ENCODE measurements at regions not wholly inside any gene's neighbourhood (a gene's known extent, or its start where the extent isn't known, plus 50 kb on each side); places are given as distances from the start of the nearest gene placed in this dataset.
"Not testable (repeated sequence)": the region's sequence is repeated elsewhere in the genome, so short reads cannot be mapped to it uniquely, and the experiment has no call there.

DNA sequence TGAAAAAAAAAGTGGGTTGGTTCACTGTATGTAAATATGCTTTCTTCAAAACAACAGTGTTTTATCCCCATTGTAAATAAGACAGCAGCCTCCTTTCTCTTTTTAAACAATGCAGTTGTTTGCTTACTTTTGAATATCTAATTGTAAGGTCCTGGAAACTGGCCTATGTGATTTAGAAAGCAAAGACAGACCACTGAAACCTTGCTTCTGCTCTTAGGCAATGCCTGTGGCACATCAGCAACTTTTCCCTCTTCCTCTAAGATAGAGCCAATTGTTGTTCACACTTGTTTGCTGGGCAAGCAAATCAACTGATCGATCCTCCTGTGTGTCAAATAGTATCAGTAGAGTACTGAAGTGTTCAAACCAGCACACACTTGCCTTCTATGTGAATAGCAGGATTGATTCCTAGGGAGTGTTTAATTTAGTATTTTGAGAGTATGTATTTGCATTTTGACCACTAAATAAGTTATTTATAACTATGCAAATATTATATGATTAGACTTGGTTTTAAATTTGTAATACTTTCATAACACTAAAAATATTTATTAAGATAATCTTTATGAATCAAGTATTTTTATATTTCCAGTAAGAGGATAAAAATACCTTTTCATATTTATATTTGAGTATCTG is 55.4 kb upstream of the GRPR start:
- no peak for DNase-seq

DNA sequence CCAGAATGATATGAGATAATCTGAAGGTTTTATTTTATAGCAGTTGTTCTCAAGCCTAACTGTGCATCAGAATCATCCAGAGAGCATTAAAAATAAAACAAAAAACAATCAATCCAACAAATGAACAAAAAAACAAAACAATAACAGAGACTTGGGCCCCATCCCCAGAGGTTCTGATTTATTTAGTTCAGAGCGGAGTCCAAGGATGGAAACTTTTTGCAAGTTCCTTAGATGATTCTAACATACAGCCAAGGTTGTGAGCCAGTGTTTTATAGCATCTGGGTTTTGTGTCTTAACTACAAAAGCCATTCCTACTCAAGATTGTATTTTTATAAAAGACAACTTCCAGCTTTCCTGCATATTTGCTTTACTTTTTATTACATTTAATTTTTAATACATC is 59.4 kb upstream of the GRPR start:
- no peak for DNase-seq

DNA sequence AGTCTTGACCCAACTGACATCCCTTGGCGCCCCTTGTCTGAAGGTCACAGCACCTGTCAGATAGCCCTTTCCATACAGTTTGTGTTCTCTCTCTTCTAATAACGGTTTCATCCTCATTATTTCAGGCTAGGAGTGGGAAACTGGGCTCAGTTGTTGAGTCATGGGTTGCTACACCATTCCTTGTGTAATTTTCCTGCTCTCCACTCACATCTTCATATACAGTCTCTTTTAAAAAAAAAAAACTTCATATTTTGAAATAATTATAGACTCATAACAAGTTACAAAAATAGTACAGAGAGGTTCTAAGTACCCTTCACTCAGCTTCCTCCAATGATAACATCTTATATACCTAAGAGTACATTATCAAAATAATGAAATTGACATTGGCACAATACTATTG is 60.2 kb upstream of the GRPR start:
- DNase-seq: no peak

DNA sequence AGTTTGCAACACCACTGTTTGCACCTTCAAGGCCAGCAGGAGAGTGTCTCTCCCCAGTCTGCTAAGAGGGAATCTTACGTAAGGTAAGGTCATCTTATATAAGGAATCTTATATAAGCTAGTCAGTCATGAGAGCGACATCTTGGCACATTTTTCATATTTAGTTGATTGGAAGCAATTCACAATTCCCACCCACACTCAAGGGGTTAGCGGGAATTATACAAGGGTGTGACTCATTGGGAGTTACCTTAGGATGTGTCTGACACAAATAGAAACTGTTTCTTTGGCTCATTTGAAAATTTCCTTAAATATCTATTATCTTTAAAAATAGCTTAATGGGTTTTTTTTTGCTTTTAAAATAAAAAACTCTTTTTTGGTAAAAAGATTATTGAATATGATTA is 62.1 kb upstream of the GRPR start:
- DNase-seq: no peak

DNA sequence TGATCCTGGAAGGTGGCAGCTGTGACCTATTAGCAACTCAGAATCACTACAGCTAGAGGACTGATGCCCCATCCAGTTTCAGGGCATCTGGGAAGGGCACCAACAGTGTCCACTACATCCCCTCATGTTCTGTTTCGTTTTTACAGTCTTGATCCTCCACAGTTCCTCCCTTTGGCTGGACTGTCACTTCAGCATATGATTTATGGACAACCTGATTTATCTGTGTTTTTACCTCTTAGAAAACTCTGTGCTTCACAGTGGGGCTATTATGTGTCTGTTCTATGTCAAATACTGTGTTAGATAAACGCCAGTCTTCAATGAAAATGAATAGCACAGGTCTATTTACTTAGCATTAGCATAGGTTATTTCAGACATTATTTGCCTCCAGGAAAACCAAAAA is 63.1 kb upstream of the GRPR start:
- no peak for DNase-seq

DNA sequence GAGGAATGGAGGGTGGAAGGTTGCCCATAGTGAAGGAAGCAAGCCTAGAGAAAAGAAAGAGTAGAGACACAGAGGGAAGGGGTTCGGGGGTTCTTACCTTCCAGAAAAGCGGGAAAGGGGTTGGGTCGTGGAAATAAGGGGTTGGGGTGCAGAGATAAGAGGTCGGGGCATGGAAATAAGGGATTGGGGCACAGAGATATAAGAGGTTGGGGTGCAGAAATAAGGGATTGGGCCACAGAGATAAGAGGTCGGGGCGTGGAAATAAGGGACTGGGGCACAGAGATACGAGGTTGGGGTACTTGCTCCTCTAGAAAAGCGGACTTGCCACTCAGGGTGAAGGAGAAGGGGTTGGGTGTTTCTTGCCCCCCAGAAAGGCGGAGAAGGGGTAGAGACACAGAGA is 74.2 kb upstream of the GRPR start:
- not testable (repeated sequence) for DNase-seq

DNA sequence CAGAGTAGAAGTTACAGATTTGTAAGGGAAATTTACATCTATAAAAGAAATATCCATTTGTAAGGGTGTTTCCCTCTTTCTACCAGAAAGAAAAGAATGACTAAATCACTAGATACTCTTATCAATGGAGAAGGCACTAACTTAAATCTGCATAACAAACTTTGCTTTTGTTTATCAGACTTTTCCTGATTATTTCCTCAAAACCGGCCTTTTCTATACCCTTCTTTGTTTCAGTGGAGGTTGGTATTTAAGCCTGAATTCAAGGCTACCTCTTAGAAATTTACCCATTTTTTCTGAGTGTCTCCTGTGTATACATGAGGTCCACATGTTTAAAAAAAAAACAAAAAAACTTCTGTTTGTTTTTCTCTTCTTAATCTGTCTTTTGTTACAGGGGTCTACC is 80.4 kb upstream of the GRPR start:
- no peak for DNase-seq

DNA sequence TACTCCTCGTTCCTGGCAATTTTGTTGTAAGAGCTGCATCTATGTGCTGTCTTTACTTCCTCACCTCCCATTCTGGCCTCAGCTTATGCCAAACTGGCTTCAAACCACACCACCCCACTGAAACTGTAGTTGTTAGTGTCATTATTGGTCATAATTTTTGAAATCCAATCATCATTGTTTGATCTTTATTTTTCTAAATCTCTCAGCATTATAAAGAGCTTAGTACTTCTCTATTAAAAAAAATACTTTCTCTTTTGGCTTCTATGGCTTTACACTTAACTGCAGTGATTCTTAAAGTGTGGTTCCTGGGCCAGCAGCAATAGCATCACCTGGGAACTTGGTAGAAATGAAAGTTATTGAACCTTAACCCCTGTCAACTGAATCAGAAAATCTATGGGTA is 83.5 kb upstream of the GRPR start:
- no peak for DNase-seq

DNA sequence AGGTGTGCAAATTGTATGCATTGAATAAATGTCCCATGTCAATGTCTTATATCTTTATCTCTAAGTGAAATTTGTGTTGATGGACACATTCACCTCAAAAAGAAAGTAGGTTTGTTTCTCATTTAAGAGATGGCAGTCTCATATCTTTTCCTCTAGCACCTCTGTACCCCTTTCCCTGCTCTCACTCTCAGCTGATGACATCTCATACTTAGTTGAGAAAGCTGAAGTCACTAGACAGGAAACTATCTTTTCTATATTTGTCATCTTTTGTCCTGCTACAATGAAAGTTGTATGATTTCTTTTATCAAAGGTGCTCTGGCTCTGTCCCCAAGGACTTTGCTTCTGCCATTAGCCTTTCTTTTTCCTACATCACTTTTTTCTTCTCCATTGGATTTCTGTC is 84.0 kb upstream of the GRPR start:
- DNase-seq: no peak

DNA sequence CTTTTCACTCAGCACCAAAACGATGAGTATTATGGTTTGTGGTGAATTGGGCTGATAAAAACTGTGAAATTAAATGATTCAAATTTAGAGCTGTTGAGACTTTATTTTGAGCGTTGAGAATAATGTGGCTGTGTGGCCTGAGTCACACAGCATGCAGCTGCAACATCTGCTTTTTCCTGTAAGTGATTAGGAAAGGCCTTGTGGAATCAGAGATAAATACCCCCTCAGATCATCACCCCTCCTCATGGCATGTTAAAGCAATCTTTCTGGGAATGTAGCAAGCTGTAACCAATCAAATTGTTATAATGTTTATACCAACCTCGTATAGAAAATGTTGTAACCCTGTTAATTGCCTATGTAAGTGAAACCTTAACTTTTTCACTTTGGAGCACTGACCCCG is 90.0 kb upstream of the GRPR start:
- DNase-seq: no peak

DNA sequence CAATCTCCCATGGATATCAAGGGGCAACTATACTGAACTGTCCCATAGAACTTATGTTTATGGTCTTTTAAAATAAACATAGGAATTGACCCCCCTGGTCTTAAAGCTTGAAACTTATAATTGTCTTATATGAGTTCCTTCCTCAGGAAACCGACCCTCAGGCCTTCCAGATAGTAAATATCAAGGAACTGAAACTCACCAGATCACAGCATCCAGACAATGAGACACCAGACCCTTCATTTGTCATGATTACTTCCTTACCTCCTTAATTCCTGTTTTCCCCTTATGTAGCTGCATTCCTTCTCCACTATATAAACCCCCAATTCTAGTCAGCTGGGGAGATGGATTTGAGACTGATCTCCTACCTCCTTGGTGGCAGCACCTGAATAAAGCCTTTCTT is 94.8 kb upstream of the GRPR start:
- DNase-seq: no peak

DNA sequence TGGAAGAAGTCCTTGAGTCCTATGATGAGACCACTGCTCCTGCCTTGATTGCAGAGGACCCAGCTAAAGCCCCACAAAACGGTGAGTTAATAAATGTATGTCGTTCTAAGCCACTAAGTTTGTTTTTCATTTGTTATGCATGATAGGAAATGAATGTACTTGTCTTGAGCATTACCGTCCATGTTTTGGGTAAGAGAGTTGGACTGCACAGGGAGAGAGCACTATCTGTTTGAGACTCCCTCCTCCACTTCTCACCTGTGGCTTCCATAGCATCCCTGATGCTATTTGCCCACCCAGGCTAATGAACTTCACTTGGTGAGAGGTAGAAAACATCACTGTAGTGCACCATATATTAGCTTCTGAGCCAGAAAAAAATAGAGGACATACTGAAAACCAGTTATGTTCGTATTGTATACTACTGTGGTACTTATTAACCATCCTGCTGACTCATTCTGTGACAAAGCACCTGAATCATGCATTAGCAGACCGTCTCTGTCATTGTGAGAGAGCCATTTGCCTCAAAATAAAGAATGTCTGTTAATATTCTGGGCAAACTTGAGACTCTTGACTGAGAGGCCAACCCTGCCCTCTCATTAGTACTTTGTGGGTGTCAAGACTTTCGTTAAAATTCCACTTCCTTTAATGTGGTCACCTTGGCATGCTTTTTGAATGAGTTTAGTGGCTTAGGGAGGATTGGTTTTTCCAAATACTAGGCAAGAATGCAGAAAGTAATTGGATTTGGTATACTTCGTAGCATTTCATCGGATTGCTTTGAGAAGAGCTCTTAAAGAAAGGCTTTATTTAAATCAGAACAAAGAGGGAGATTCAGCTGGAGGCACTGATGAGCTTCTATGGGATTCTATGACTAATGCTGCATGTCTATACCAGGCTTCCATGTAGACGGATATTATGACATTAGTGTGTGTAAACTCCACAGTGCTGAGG is 99.3 kb upstream of the GRPR start:
- no peak for DNase-seq

DNA sequence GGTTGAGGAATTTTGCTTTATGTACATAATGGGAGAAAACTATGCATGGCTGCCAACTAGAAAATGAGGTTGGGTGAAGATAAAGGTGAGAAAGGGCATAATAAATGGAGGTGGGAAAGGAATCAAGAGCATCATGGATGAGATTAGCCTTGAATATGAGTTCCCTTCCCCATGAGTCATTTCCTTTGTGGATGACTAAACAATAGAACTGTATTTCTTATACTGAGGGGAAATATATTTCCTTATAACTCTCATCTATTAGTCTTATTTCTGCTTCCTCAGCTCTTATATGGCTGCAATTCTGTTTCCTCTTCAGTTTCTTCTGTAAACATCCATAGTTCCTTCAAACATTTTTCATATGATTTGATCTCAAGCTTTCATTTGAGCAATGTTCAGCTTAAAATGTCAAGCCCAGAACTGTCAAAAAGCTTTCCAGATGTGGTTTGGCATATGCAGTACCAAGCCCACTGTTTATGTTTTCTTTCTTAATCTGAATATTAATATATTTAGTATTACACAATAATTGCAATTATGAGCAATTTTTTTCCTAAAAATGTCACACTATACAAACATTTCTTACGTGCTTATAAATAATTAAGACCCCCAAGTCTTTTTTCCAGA is 100.7 kb upstream of the GRPR start:
- DNase-seq: no peak

DNA sequence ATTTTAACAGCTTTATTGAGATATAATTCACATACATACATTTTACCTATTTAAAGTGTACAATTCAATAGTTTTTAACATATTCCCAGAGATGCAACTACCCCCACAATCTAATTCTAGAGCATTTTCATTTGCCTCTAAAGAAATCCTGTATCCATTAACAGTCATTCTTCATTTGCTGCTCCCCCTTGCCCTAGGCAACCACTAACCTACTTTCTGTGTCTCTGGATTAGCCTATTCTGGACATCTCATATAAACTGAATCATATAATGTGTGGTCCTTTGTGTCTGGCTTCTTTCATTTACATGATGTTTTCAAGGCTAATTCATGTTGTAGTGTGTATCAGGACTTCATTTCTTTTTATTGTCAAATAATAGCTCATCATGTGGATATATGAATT is 105.1 kb upstream of the GRPR start:
- no peak for DNase-seq

DNA sequence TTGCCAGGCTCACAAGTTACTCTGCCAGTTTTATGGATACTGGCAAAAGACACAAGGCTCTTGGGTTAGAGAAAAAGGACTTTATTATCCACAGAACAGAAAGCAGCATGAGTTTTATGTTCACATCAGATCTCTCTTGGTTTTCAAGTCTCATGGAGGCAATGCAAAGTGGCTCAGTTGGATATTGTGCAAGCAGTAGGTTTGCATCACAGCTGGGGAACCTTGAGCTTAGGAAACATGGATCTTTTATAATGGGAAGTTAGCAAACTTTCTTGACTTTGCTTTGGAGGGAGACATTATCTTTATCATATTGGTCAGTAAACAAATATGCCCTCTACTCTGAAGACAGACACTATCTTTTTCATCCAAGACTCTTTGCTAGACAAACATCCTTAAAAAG is 109.2 kb upstream of the GRPR start:
- no peak for DNase-seq

DNA sequence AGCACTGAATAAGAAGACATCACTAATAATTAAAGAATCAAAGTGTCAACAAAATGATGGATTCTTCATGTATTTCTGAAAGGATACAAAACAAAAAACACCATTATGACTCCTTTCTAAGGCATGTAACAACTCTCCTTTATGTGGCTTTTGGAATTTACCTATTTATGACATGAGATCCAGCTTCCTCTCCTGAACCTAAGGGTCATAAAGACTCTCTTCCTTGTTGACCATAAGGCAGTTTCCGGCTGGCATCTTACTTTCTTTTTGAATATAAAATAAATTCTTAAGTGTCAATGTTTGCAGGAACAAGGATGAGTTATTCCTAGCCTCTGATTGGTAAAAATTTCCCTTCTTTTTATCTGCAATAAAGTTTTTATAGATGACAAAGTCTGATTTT is 111.1 kb upstream of the GRPR start:
- DNase-seq: no peak

DNA sequence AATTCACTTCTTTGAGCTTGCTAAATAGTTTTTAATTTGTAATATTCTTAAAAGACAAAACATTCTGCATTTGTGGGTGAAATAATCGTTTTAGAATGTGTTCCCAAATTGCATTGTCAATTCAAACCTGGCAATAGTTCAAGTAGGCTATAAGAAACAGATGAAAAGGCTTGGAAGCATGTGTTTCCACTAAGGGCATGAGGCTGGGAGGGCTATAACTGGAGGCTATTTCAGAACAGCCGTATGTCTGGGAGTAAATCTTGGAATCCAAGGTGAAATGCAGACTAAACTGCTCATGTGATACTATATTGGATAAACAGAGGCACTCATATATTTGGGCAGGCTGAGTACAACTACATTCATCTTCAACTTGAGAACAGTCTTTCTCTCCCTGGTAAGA is 117.4 kb upstream of the GRPR start:
- DNase-seq: no peak

DNA sequence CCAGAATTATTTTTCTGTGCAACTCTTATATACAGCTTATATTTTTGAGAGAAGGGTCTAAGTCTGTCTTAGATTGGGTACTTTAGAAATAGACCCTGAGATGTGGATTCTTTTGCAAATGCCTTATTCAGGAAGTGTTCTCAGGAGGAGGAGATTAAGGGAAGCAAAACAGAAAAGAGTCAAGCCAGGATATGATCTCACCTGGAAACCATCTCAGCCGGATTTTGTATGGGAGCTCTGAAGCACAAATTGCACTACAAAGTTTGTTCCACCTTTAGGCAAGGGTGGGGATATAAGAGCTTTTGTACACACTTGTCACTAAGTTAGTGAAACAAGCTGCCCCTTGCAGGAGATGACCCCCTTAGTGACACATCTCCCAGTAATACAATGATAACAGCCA is 121.2 kb upstream of the GRPR start:
- no peak for DNase-seq

DNA sequence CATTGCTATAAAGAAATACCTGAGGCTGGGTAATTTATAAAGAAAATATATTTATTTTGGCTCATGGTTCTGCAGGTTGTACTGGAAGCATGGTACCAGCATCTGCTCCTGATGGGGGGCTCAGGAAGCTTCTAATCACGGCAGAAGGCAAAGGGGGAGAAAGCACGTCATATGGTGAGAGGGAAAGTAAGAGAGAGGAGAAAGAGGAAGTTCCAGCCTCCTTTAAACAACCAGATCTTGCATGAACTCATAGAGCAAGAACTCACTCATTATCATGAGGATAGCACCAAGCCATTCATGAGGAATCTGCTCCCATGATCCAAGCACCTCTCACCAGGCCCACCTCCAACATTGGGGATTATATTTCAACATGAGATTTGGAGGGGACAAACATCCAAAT is 125.0 kb upstream of the GRPR start:
- no peak for DNase-seq

DNA sequence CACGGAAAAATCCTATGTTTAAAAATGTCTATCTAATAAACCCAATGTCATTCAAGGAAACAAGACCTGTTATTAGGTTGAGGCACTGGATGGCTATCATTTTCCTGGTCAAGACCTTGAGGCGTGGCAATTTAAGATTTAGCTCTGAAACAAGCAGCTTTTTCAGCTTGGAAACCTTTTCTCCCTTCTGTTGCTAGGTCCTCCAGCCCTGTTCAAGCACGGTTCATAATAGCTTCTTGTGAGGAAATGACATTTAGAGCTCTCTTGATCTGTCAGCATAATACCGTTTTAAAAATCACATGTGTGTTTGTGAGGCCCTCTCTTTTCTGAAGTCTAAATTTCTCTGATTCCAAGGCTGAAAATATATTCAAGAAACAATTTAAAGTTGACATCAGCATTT is 133.6 kb upstream of the GRPR start:
- DNase-seq: no peak

DNA sequence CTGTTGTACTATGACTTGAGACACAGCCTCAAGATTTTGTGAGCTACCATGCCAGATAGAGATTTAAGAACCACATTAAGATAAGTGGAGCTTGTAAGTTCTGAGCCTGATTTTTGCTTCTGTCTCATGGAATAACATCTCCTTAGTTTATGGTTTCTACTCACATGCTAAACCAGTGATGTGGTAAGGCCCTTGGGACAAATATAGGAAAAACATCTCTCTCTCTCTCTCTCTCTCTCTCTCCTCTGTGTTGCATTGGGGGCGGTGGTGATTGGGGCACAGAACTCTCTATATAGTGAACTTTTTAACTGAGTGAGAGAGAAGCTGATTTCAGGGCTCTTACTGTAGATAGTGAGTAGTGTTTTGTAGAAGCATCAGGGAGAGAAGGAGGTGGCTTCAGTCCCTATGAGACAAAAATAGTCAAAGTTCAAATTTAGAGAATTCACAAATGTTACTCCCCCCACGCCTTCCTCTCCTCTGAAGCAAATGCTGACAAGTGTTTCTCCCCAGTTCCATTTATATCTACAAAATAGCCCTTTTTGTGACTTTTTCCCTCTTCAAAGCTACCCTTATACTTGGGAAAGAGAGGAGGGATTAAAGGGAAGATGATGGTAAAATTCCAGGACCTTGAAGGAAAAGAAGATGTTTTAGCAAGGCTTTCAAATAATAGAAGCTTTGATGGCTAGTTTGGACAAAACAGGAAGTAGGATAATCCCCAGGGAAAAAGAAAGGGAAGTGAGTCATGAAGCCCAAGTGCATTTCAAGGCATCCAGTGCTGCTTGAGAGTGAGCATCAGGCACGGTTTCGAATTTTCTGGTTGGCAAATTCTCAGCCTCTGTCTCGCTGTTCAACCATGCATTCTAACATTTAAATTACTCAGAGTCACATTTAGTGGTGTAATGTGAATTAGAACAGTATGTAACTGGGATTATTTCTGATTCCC is 134.3 kb upstream of the AP1S2 start:
- no peak for DNase-seq

DNA sequence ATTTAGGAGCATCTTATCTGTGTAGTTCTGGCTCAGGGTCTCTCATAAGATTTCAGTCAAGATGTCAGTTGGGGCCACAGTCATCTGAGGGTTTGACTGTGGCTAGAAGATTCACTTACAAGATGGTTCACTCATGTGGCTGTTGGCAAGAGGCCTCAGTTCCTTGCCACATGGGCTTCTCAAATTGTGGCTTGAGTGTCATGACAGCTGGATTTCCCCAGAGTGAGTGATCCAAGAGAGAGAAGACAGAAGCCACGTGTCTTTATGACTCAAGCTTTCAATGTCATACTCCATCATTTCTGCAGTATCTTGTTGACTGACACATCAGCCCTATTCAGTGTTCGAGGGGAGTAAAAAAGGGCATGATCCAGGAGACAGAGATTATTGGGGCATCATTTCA is 131.3 kb upstream of the AP1S2 start:
- DNase-seq: no peak

DNA sequence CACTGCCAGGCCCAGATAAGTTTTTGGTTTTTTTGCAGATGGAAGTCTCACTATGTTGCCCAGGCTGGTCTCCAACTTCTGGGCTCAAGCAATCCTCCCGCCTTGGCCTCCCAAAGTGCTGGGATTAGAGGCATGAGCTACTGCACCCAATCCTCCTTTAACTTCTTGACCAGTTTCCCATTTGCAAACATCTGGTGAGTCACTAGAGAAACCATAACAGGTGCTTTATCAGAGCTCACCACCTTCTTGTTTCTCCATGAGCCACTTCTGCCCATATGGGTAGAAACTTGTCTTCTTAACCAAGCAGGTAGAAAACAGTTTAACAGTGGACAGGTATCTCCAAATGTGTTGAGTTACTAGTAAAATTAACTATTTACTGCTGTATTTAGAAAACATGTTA is 128.4 kb upstream of the AP1S2 start:
- DNase-seq: no peak
